ENCODE measurements at regions not wholly inside any gene's neighbourhood (a gene's known extent, or its start where the extent isn't known, plus 50 kb on each side); places are given as distances from the start of the nearest gene placed in this dataset.

GRCh38 chr1:229940684-229941083 lies 126.4 kb upstream of the GALNT2 start:
- TF ChIP-seq CTCF (IDR thresholded peaks at IDR 0.05) (no peak), POLR2A (IDR thresholded peaks at IDR 0.05) (no peak)

Measured in Peyer's patch (tissue), 4 donors.